LoVo (cell line): ENCODE measurements at regions not wholly inside any gene's neighbourhood (a gene's known extent, or its start where the extent isn't known, plus 50 kb on each side); places are given as distances from the start of the nearest gene placed in this dataset.
A peak's percentile ranks its signal among the peaks of the same experiment; 100 is the strongest.

Experiments used
- DNase-seq: peaks from one replicate; pipeline ENCODE4 v3.0.0-alpha.2; 2016; ENCODE audit warnings: low spot score

GRCh38 chr11:64457416-64458010 lies 98.2 kb upstream of the SLC22A11 start:
- DNase-seq, result no peak

- no peak for DNase-seq
These were observed 96.7 kb upstream of the SLC22A11 start for GRCh38 chr11:64458997-64459396.

GRCh38 chr11:64459609-64460008 lies 96.1 kb upstream of the SLC22A11 start:
- DNase-seq, result no peak

GRCh38 chr11:64461081-64461480 lies 94.7 kb upstream of the SLC22A11 start:
- DNase-seq, result no peak

- DNase-seq, result no peak
These were observed 89.5 kb upstream of the SLC22A11 start for GRCh38 chr11:64466115-64466718.

- no peak for DNase-seq
These were observed 86.5 kb upstream of the SLC22A11 start for GRCh38 chr11:64469288-64469687.

- no peak for DNase-seq
These were observed 82.9 kb upstream of the SLC22A11 start for GRCh38 chr11:64472593-64473455.

GRCh38 chr11:64474680-64475079 lies 81.1 kb upstream of the SLC22A11 start:
- no peak for DNase-seq

- no peak for DNase-seq
These were observed 80.6 kb upstream of the SLC22A11 start for GRCh38 chr11:64475145-64475544.

- DNase-seq, result no peak
These were observed 78.9 kb upstream of the SLC22A11 start for GRCh38 chr11:64476881-64477280.

- no peak for DNase-seq
These were observed 78.1 kb upstream of the SLC22A11 start for GRCh38 chr11:64477675-64478074.

- DNase-seq, result no peak
These were observed 73.2 kb upstream of the SLC22A11 start for GRCh38 chr11:64482588-64482987.

GRCh38 chr11:64484191-64485022 lies 71.3 kb upstream of the SLC22A11 start:
- DNase-seq, result no peak

- no peak for DNase-seq
These were observed 70.7 kb upstream of the SLC22A11 start for GRCh38 chr11:64485074-64485473.

GRCh38 chr11:64489831-64490441 lies 65.8 kb upstream of the SLC22A11 start:
- DNase-seq, result peak; percentile 24

GRCh38 chr11:64490562-64491216 lies 65.1 kb upstream of the SLC22A11 start:
- no peak for DNase-seq

GRCh38 chr11:64492561-64492960 lies 63.2 kb upstream of the SLC22A11 start:
- DNase-seq, result no peak

- DNase-seq, result no peak
These were observed 57.6 kb upstream of the SLC22A11 start for GRCh38 chr11:64498136-64498535.

GRCh38 chr11:64499261-64500004 lies 56.3 kb upstream of the SLC22A11 start:
- no peak for DNase-seq

- DNase-seq, result no peak
These were observed 55.3 kb upstream of the SLC22A11 start for GRCh38 chr11:64500176-64501013.
